GM03348 (cell line): ENCODE measurements at regions not wholly inside any gene's neighbourhood (a gene's known extent, or its start where the extent isn't known, plus 50 kb on each side); places are given as distances from the start of the nearest gene placed in this dataset.
A peak's percentile ranks its signal among the peaks of the same experiment; 100 is the strongest.

ENCODE experiments used
- DNase-seq: peaks from one replicate; pipeline ENCODE4 v3.0.0; 2012; ENCODE audit warnings: low spot score

DNA sequence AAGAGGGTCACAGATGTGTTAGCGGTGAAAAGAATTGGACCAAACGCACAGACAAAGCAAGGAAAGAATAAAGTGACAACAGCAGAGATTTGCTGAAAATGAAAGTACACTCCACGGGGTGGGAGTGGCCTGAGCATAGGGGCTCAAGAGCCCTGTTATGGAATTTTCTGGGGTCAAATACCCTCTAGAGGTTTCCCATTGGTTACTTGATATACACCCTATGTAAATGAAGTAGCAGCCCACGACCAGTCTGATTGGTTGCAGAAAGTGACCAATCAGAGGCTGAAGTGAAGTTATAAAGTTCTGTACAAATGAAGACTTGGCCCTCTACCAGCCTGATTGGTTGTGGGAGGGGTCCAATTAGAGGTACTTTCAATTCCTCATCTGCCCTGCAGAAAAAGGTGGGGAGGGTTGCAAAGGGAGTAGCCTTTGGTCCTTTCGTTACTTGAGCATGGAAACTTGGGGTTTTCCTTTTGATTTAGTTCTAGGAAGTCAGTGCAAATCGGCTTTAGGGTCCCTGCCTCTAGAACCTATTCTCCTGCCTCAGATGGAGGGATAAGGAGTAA, 125.6 kb upstream of the PRPS1L1 start:
- no peak for DNase-seq

- no peak for DNase-seq
Observed at GRCh38 chr7:18154726-18155125, 127.1 kb upstream of the PRPS1L1 start.

DNA sequence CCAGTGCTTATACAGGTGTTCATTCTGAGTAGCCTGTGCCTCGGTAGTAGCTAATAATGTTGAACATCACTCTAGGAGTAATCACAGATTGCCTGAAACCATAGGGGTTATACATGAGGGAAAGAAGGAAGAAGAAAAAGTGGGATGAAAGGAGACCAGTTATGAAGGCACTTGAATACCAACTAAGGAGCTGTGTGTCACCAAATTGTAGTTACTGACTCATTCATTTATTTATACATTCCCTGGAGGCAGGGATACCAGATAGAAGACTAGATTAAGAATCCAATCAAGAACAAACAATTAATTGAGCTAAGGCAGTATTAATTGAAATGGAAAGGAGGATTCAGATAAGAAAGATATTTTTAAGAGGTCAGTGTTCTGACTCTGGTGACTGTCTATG, 129.6 kb upstream of the PRPS1L1 start:
- DNase-seq = no peak

DNA sequence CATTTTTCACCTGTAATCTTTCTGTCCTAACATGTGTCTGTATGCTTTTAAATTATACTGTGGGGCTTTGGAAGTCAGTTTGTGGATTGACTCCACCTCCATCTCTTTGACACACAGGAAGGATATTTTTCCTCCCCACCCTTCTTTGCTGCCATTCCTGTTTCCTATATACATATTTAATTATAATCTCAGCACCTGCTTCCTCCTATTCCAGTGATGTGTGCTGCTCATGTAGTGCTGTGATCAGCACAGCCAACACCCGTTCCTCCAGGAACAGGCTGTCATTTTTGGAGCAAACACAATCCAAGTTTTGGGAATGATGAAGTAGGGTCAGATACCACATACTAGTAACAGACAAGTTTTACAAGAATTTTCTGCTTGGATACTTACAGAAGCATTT, 135.0 kb upstream of the PRPS1L1 start:
- DNase-seq = no peak

GRCh38 chr7:18163091-18163490, 135.4 kb upstream of the PRPS1L1 start:
- peak; percentile 4 for DNase-seq

- DNase-seq = no peak
Observed at GRCh38 chr7:18165166-18165565, 137.5 kb upstream of the PRPS1L1 start.

- DNase-seq = no peak
Observed at GRCh38 chr7:18166002-18166401, 138.4 kb upstream of the PRPS1L1 start.

GRCh38 chr7:18167815-18168214, 140.2 kb upstream of the PRPS1L1 start:
- DNase-seq = no peak

DNA sequence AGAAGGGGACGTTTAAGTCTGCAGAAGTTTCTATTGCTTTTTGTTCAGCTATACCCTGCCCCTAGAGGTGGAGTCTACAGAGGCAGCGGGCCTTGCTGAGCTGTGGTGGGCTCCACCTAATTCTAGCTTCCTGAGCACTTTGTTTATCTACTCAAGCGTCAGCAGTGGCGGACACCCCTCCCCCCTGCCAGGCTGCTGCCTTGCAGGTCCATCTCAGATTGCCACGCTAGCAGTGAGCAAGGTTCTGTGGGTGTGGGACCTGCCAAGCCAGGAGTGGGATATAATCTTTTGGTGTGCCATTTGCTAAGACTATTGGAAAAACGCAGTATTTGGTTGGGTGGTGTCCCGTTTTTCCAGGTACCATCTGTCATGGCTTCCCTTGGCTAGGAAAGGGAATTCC, 147.3 kb upstream of the PRPS1L1 start:
- DNase-seq = no peak

- peak; percentile 3 for DNase-seq
Observed at GRCh38 chr7:18175801-18176450, 148.3 kb upstream of the PRPS1L1 start.

- DNase-seq = no peak
Observed at GRCh38 chr7:18177129-18177814, 149.6 kb upstream of the PRPS1L1 start.

GRCh38 chr7:18177815-18178660, 150.4 kb upstream of the PRPS1L1 start:
- peak; percentile 6 for DNase-seq

GRCh38 chr7:18179093-18179492, 151.4 kb upstream of the PRPS1L1 start:
- DNase-seq = no peak

- DNase-seq = no peak
Observed at GRCh38 chr7:18180685-18181084, 153.0 kb upstream of the PRPS1L1 start.

DNA sequence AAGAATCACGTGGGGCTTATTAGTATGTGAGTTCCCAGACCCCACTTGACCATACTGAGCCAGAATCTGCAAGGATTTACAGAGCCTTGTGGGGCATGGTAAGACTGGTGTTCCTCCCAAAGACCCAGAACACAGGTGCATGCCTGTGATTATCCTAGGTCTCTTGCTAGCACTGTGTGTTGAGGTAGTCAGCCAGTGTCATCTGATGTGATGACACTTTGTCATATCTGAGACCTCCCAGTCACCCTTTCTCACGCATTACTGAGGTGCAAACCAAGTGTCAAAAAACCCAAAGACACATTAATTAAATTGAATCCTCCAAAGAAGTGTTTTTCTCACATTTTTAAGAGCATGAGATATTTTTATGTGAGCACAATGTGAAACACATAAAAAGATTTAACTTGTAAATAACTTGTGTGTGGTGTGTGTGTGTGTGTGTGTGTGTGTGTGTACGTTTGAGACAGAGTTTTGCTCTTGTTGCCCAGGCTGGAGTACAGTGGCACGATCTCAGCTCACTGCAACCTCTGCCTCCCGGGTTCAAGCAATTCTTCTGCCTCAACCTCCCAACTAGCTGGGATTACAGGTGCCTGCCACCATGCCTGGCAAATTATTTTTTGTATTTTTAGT, 162.0 kb upstream of the PRPS1L1 start:
- DNase-seq = no peak

- DNase-seq = no peak
Observed at GRCh38 chr7:18191341-18191740, 163.7 kb upstream of the PRPS1L1 start.

DNA sequence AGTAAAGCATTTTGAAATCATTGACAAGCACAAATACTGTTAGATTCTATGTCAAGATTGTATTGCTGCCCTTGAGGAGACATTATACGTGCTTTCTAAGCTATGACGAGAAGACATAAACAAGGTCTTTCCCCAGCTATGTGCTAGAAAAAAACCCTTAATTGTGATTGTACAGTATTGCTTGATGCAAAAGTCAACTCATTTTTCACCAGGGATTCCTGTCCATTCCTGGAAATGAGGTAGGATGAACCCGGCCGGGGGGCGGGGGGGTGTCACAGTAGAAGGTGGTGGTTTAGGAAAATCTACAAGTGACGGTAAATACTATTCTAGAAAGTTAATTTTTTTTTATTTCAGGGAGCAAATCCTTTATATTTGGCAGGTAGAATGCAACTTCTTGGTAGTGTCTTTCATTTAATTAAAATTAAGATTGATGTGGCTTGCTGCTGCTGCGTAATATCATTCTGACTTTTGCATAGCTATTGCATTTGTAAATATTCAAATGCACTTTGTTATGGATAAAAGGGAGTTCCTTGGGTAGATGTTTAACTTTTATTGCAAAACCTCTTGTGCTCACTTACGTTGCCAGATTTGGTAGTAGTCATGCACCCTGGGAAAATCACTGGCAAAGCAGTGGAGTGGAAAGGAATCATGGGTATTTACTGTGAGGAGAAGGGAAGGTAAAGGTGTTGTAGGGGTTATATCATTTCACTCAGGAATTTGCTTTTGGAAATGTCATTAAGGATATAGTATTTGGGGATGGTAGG, 164.4 kb upstream of the PRPS1L1 start:
- DNase-seq = no peak

GRCh38 chr7:18194616-18195015, 167.0 kb upstream of the PRPS1L1 start:
- no peak for DNase-seq

GRCh38 chr7:18196638-18197037, 169.0 kb upstream of the PRPS1L1 start:
- DNase-seq = no peak

- DNase-seq = no peak
Observed at GRCh38 chr7:18198868-18199267, 171.2 kb upstream of the PRPS1L1 start.

DNA sequence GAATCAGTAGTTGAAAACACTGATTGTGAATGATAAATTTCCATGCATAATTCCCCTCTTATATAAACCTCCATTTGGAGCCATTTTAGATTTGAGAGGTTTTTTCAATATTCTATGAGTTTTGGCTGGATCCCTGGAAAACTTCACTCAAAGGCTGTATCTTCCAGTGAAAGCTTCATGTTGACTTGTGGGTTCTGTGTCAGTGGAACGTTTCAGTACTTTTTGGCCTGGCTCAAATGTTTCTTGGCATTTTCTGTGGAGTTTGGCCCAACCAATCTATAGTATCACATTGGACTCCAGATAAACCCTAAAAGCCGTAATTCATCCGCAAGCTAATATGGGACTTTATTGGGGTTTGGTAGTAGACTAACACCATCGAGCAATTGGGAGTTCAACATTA, 172.6 kb upstream of the PRPS1L1 start:
- DNase-seq = no peak

DNA sequence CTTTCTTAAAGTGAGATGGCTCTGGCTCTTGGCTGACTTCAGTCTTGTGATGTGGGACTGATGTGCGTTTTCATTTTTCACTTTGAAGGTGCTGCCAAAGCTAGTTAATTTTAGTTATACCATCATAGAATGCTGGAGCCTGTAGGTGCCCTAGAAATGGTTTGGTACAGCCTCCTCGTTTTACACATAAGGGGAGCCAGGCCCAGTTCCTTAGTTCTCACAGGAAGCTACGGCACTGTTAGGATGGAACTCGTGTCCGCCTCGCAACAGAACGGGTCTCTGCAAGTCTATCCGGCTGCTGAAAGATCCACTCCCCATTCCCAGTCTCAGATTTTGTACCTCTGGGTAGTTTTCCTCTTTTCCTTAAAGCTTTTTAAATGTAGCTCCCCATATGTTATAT, 173.2 kb upstream of the PRPS1L1 start:
- DNase-seq = no peak
